ENCODE measurements at regions not wholly inside any gene's neighbourhood (a gene's known extent, or its start where the extent isn't known, plus 50 kb on each side); places are given as distances from the start of the nearest gene placed in this dataset.

DNA sequence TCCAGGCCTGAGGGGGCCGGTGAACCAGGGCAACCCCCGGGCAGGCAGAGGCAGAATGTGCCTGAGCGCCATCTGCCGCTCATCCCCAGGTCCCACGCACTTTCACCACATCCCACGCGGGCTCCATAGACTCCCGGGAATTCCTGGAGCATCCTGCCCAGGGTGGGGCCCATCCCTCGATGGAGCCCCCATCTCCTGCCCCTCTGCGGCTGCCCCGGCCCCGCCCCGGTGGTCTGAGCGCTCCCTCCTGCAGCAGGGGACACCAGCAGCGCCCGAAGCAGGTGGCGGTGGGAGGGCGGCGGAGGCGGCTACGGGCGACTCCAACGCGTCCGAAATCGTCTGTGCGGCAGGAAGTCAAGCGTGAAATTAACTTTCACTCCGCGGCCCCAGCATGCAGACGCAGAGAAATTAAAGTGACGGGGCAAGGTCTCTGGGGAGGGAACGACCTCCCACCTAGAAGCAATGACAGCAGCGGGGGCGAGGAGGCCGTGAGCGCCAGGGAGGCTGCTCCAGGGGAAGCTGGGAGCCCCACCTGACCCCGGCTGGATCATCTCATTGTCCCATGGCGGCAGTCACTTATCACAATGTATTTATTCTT, 122.2 kb downstream of the NCOR2 start:
- no peak for DNase-seq (ENCODE audit: low spot score)

DNA sequence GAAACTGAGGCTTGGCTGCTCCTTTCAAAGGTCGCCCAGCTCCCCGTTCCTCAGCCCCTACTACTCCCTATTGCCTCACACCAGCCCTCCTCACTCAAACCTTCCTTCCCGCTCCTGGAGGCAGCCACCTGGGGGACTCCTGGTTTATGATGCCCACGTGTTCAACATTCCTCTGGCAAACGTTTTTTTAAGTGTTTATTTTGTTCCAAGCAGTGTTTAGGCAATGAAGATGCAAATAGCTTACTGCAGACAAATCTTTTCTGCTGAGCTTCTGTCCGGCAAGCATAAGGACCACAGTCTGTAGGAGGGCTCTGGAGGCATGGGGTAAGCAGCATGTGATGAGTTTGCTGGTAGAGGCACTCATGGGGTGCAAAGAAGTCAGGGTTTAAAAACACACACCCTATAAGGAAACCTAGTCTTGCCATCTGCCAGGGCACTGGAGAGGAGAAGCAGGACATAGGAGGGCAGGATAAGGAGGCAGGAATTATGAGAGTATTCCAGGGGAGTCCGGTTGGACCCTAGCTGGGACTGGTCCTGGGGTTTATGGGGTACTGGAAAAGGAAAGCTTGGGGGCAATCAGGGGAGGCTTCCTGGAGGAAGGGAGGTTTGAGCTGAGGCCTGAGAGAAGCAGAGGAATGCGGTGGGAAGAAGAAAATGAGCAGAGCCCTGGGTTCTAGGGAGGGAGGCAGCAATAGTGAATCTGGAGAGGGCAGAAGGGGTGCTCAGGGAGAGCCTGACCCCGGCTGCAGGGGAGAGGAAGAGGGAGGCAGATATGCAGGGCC, 123.3 kb downstream of the NCOR2 start:
- no peak for DNase-seq (ENCODE audit: low spot score)

DNA sequence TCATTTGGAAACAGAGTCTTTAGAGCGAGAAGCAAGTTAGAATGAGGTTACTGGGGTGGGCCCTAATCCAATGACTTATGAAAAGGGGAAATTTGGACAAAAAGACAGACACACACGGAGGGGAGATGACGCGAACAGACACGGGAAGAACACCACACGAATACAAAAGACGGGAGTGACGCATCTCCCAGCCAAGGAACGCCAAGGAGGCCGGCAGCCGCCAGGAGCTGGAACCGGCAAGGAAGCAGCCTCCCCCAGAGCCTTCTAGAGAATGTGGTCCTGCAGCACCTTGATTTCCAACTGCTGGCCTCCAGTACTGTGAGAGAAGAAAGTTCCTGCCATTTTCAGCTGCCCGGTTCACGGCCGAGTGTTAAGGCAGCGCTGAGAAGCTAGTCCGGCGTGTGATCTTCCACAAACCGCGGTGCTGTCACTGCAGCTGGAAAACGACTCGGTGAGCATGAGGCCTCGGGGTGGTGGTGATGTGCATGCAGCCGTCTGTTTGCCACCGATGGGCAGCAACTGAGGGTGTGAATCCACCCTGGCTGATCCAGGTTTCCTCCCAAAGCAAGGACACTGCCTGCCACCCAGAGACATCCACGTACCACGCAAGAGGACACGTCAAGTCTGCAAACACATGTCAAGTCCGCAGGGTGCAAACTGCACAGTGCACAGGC, 124.5 kb downstream of the NCOR2 start:
- DNase-seq (ENCODE audit: low spot score) = no peak

DNA sequence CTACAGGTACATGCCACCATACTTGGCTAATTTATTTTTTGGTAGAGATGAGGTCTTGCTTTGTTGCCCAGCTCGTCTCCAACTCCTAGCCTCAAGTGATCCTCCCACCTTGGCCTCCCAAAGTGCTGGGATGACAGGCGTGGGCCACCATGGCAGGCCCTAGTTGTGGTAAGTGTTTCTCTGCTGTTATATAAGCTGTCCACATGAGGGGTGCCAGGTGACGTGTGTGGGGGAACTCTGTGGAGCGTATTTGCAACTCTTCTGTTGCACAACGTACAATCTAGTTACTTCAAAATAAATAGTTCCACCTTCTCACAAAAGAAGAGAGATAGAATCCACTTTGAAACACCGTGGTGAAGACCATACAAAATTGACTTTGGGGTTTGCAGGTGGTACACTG, 125.1 kb downstream of the NCOR2 start:
- no peak for DNase-seq (ENCODE audit: low spot score)

DNA sequence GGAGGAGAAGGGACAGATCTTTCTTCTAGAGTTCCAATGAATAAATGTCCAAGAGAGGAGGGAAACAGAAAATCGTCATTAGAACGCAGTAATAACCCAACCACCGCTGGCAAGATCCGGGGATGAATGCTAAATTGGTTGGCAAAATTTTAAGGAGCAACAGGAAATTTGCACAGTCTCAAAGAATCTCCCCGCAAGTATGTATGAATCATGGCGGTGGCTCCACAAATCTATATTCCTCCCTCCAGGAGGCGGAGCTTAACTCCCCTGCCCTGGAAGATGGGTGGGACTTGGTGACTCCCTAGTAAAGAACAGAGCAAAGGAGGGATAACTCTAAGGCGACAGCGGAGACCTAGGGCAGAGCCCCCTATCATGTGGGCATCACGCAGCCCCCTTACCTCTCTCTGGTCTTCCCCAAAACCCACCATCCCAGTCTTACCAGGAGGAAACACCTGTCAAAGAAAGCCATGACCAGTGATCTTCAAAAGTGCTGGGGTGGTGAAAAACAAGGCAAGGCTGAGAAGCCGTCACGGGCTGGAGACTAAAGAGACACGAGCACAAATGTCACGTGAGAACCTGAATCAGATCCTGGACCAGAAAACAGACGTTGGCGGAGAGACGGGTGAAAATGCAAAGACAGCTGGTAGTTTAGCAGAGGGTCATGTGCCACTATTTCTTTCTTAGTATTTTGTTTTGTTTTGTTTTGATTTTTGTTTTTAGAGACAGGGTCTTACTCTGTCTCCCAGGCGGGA, 125.8 kb downstream of the NCOR2 start:
- DNase-seq (ENCODE audit: low spot score) = no peak

- DNase-seq (ENCODE audit: low spot score) = no peak
Measured at GRCh38 chr12:124440841-124441381, 126.5 kb downstream of the NCOR2 start.

DNA sequence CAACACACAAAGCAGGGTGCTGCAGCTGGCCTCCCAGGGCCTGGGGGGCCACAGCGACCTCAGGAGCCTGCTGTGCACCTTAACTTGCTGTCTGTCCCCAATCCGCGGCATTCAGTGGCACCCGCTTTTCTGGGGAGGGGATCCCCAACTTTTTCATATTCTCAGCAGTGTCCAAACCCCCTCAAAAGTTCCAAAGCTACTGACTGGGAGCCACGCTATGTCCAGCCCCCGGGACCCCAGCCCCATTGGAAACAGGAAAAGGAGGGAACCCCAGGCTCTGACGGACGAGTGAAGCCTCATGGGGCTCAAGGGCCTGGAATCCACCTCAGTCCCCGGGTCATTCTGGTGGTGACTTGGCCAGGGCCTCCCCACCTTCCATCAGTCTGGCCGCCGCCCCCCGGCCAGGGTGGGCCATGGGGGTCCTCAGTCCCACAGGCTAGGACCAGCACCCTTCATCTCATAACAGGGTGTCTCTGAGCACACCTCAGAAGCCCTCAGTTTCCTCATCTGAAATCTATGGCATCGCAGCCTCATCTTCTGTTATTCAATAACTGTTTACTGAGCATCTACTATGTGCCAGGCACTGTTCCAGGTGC, 127.3 kb downstream of the NCOR2 start:
- DNase-seq (ENCODE audit: low spot score) = no peak

DNA sequence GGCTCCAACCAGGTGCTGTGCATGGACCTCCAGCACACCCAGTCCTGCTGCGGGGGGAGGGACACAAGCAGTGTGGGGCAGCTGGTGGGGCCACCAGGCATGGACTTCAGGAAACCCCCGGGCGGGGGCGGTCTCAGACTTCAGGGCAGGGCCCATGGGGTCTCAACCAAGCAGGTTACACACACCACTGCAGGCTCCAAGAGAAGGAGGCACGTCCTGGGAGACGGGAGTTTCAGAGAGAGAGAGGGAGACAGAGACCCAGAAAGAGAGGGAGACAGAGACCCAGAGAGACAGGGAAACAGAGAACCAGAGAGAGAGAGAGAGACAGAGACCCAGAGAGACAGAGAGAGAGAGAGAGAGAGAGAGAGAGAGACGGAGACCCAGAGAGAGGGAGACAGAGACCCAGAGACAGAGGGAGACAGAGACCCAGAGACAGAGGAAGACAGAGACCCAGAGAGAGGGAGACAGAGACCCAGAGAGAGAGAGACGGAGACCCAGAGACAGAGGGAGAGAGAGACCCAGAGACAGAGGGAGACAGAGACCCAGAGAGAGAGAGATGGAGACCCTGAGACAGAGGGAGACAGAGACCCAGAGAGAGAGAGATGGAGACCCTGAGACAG, 128.9 kb downstream of the NCOR2 start:
- DNase-seq (ENCODE audit: low spot score) = no peak

DNA sequence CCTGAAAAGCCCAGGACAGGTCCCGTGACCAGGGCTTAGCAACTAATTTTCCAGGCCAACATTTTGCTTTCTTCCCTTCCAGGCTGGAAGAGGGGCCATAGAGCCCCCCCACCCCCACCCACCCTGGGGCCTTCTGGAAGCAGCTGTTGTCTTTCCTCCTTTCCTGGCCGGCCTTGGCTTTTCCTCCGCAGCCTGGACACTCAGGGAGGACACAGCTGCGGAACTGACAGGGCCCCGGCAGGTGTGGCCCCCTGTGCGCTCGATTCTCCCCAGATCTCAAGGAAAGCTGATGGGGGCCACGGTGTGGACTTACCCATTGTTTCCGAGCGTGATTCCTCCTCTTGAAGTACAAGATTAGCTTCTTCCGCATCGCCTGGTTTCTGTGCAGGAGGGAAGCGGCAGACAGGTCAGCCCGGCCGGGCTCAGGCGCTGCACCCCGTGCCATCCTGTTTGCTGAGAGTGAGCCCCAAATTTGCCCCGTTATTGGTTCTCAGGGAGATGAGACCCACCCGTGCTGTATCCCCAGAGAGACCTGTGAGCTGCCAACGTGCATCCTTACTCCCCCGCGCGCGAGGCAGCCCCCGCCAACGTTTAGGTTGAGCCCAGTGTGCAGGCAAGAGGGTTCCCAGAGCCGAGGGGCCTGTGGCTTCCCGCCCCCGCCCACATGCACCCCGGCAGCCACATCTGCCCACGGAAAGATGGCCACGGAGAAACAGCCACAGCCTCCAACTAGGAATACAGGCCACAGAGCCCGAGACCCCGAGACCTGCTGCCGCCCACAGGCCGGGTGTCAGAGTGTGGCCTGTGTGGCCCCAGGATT, 129.6 kb downstream of the NCOR2 start:
- DNase-seq (ENCODE audit: low spot score) = no peak

- no peak for DNase-seq (ENCODE audit: low spot score)
Measured at GRCh38 chr12:124437121-124437520, 130.3 kb downstream of the NCOR2 start.

GRCh38 chr12:124436366-124436765, 131.0 kb downstream of the NCOR2 start:
- no peak for DNase-seq (ENCODE audit: low spot score)

- no peak for DNase-seq (ENCODE audit: low spot score)
Measured at GRCh38 chr12:124435806-124436345, 131.5 kb downstream of the NCOR2 start.

DNA sequence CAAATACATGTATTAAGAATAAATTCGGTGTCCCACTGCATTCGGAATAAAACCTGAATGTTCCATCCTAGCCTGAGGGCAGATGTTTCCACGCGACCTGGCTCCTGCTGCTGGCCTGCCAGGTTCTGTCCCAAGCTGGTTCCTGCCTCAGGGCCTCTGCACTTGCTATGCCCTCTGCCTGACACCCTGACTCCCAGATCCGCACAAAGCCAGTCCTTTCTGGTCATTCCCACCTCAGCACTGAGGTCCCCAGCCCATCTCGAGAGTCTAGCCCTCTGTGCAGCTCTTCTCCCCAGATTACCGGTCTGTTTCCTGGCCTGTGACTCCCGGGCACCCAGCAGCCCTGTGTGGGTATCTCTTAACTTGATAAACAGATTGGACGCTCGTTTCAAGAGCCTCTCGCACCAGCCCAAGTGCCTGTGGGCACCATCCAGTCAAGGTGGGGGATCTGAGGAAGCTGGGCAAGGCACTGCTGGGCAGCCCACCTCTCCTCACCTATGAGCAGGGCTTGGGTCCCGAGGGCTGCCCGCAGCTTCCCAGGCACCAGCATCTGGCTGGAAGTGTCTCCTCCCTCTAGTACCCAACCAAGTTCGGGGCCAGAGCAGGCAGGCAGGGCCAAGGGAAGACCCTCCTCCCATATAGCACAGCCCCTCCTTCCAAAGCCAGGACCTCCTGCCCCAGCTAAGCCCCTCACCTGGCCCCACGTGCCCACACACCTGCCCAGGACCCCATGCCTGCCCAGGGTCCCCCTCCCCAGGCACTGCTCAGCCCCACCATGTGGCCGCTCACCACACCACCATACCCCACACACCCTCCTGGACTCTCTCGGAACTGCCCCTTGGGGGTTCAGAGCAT, 132.2 kb downstream of the NCOR2 start:
- DNase-seq (ENCODE audit: low spot score) = no peak

GRCh38 chr12:124434354-124434753, 133.1 kb downstream of the NCOR2 start:
- no peak for DNase-seq (ENCODE audit: low spot score)

- no peak for DNase-seq (ENCODE audit: low spot score)
Measured at GRCh38 chr12:124433879-124434278, 133.5 kb downstream of the NCOR2 start.

- no peak for DNase-seq (ENCODE audit: low spot score)
Measured at GRCh38 chr12:124433147-124433874, 134.1 kb downstream of the NCOR2 start.

GRCh38 chr12:124432376-124432775, 135.0 kb downstream of the NCOR2 start:
- DNase-seq (ENCODE audit: low spot score) = no peak

DNA sequence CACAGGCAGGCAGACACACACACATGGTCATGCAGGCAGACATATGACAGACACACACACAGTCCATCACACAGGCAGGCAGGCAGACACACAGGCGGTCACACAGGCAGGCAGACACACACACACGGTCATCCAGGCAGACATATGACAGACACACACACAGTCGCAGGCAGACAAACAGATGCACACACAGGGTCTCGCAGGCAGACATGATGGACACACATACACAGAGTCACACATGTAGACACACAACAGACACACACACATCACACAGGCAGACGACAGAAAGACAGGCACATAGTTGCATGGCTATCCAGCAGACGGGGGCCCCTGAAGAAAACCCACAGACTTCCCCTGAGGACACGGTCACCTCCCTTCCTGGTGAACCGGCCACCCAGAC, 135.4 kb downstream of the NCOR2 start:
- no peak for DNase-seq (ENCODE audit: low spot score)

GRCh38 chr12:124430491-124430890, 135.6 kb downstream of the RFLNA start:
- no peak for DNase-seq (ENCODE audit: low spot score)
